ENCODE measurements at regions not wholly inside any gene's neighbourhood (a gene's known extent, or its start where the extent isn't known, plus 50 kb on each side); places are given as distances from the start of the nearest gene placed in this dataset.

DNA sequence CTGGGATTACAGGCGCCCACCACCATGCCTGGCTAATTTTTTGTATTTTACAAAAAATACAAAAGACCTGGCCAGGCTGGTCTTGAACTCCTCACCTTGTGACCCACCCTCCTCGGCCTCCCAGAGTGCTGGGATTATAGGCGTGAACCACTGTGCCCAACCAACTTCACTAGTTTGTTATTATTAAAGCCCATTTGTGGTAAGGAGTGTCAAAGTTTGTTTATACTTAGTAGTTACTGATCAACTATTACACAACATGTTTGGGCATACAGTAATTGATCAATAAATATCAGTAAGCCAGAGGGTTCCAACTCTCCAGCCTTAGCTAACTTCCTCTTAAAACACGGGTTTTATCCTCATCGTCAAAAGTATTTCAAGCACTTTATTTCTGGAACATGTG, 67.5 kb upstream of the ZNG1B start:
- TF ChIP-seq, protein P1, sequence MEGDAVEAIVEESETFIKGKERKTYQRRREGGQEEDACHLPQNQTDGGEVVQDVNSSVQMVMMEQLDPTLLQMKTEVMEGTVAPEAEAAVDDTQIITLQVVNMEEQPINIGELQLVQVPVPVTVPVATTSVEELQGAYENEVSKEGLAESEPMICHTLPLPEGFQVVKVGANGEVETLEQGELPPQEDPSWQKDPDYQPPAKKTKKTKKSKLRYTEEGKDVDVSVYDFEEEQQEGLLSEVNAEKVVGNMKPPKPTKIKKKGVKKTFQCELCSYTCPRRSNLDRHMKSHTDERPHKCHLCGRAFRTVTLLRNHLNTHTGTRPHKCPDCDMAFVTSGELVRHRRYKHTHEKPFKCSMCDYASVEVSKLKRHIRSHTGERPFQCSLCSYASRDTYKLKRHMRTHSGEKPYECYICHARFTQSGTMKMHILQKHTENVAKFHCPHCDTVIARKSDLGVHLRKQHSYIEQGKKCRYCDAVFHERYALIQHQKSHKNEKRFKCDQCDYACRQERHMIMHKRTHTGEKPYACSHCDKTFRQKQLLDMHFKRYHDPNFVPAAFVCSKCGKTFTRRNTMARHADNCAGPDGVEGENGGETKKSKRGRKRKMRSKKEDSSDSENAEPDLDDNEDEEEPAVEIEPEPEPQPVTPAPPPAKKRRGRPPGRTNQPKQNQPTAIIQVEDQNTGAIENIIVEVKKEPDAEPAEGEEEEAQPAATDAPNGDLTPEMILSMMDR (IDR thresholded peaks at IDR 0.05): no peak
- no peak for TF ChIP-seq EZH2 (IDR thresholded peaks at IDR 0.05; ENCODE audit: borderline replicate concordance, insufficient read depth, low read depth, low read length, poor library complexity, severe bottlenecking)
